NT2/D1 (cell line): ENCODE measurements at regions not wholly inside any gene's neighbourhood (a gene's known extent, or its start where the extent isn't known, plus 50 kb on each side); places are given as distances from the start of the nearest gene placed in this dataset.

Experiments used
- SUZ12 ChIP-seq: IDR thresholded peaks from 2 replicates; pipeline ENCODE4 v1.6.1; 2011; ENCODE audit not compliant: insufficient read length, insufficient read depth; ENCODE audit errors: extremely low read depth
- YY1 ChIP-seq: IDR thresholded peaks from 2 replicates; pipeline ENCODE4 v1.6.1; 2011; ENCODE audit not compliant: insufficient read length, insufficient read depth
- ZNF274 ChIP-seq: IDR thresholded peaks from 2 replicates; pipeline ENCODE4 v1.6.1; 2011; ENCODE audit warnings: mild to moderate bottlenecking, low read depth, low read length

DNA sequence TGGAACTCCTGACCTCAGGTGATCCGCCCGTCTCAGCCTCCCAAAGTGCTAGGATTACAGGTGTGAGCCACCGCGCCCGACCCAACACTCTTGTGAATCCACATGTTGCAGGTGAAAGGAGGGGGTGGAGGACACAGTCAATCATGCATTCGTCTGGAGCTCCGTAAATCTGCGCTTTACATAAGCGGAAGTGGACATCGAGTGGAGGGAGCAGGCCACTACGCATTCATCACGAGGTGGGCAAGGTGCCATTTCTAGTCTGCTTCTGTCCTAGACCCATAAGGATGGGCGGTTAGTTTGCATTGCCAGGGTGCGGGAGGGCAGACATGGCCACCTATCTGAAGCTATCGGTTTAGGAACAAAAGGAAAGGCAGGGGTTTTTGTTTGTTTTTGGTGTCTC, 225.2 kb upstream of the TCERG1L start:
- TF ChIP-seq YY1 (no peak), SUZ12 (no peak), ZNF274 (no peak)
